KMS-11 (cell line): ENCODE measurements at regions not wholly inside any gene's neighbourhood (a gene's known extent, or its start where the extent isn't known, plus 50 kb on each side); places are given as distances from the start of the nearest gene placed in this dataset.

Source experiments
- H2AFZ ChIP-seq: fragments of 200-600 bp; sonication (generic); 2 replicates; pipeline ENCODE4 v1.6.1; 2016; ENCODE audit warnings: antibody characterized with exemption, mixed run types, low read depth
- H3K27ac ChIP-seq: fragments of 200-600 bp; sonication (generic); 2 replicates; pipeline ENCODE4 v1.6.1; 2016; ENCODE audit warnings: mild to moderate bottlenecking, mixed run types
- H3K27me3 ChIP-seq: fragments of 200-600 bp; sonication (generic); 2 replicates; pipeline ENCODE4 v1.6.1; 2017; ENCODE audit warnings: mild to moderate bottlenecking, low read depth, mixed run types, moderate library complexity; ENCODE audit not compliant: insufficient read depth
- H3K36me3 ChIP-seq: fragments of 200-600 bp; sonication (generic); 2 replicates; pipeline ENCODE4 v1.6.1; 2017; ENCODE audit warnings: mild to moderate bottlenecking, mixed run types; ENCODE audit not compliant: insufficient read depth
- H3K4me1 ChIP-seq: fragments of 200-600 bp; sonication (generic); 2 replicates; pipeline ENCODE4 v1.6.1; 2016; ENCODE audit warnings: mild to moderate bottlenecking, low read depth, mixed run types; ENCODE audit not compliant: poor library complexity, severe bottlenecking
- H3K4me2 ChIP-seq: fragments of 200-600 bp; sonication (generic); 2 replicates; pipeline ENCODE4 v1.7.0; 2016; ENCODE audit warnings: mild to moderate bottlenecking, mixed run types
- H3K4me3 ChIP-seq: fragments of 200-600 bp; sonication (generic); IDR thresholded peaks from 2 replicates; pipeline ENCODE4 v1.6.1; 2017; ENCODE audit warnings: low read depth, low read length, mixed read lengths; ENCODE audit not compliant: insufficient read depth
- H3K79me2 ChIP-seq: fragments of 200-600 bp; sonication (generic); 2 replicates; pipeline ENCODE4 v1.6.1; 2016; ENCODE audit warnings: low read depth, mixed run types; ENCODE audit not compliant: insufficient read depth
- H3K9ac ChIP-seq: fragments of 200-600 bp; sonication (generic); 2 replicates; pipeline ENCODE4 v1.6.1; 2016; ENCODE audit warnings: mild to moderate bottlenecking, mixed run types
- H4K20me1 ChIP-seq: fragments of 200-600 bp; sonication (generic); 2 replicates; pipeline ENCODE4 v1.6.1; 2016; ENCODE audit warnings: mild to moderate bottlenecking, mixed run types; ENCODE audit not compliant: insufficient read depth
- CTCF ChIP-seq: fragments of 200-600 bp; sonication (generic); conservative IDR thresholded peaks from 2 replicates; pipeline ENCODE4 v1.6.1; 2017; ENCODE audit warnings: low read depth, mild to moderate bottlenecking, antibody characterized with exemption, low read length, moderate library complexity, mixed read lengths

DNA sequence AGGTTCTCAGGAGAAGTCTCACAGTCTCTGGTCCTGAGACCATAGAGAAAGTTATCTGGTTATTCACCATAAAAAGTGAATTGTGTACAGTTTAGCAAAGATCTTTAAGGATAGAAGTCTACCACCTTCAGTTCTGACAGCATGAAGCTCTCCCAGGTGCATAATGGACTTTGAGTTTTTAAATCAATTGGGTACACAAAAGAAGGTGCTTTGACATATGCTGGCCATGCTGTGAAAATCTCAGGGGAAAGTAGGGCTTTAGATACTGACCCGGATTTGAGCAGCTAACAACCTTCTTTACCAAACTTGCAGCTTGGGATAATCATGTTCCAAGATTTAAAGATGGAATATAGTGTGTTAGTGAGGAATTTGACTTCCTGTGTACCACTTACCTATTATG is 264.2 kb downstream of the ZSWIM6 start:
- no peaks in the 10 kb centered on the region for H3K4me1 ChIP-seq
- no peak overlapping the region for H3K9ac ChIP-seq
- no peak overlapping the region for H3K27ac ChIP-seq
- no peak overlapping the region for H3K4me3 ChIP-seq
- H3K79me2 ChIP-seq: no peaks in the 10 kb centered on the region
- no peak overlapping the region for H2AFZ ChIP-seq
- H4K20me1 ChIP-seq: no peaks in the 10 kb centered on the region
- no peaks in the 10 kb centered on the region for H3K27me3 ChIP-seq
- TF ChIP-seq CTCF: no peak
- H3K4me2 ChIP-seq: no peak overlapping the region
- H3K36me3 ChIP-seq: no peaks in the 10 kb centered on the region

DNA sequence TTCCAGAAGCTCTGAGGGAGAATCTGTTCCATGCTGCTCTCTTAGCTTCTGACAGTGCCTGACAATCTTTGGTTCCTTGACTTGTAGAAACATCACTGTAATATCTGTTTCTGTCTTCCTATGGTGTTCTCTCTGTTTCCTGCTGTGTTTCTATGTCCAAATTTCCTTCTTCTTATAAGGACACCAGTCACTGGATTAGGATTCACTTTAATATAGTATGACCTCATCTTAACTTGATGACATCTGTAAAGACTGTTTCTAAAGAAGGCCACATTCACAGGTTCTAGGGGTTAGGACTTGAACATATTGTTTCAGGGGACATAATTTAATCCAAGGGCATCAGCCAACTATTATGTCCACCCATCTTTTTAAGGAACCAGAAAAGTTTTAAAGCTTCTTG is 265.6 kb downstream of the ZSWIM6 start:
- no peak for TF ChIP-seq CTCF
- Histone ChIP-seq H3K4me1 (no peaks in the 10 kb centered on the region), H3K9ac (no peak overlapping the region), H4K20me1 (no peaks in the 10 kb centered on the region), H3K27me3 (no peaks in the 10 kb centered on the region), H3K79me2 (no peaks in the 10 kb centered on the region), H3K4me2 (no peak overlapping the region), H3K27ac (no peak overlapping the region), H3K4me3 (no peak overlapping the region), H3K36me3 (no peaks in the 10 kb centered on the region), H2AFZ (no peak overlapping the region)

DNA sequence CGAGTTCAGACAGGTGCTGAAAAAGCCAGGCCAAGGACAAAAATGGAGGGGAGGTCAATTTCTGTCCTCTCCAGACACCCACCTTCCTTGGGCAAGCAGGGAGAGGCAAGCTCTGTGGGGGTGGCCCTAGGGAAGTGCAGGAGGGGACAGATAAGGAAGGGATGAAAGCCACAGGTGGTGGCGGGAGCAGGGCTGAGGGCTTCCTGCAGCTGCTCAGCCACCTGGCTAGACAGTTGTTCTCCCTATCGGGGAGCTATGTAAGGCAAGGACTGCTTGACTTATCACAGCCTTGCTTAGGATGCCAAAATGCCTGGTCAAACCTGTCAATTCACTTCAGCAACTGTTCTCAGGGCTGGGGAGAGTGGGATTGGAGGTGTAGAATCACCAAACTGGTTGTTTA is 266.1 kb downstream of the ZSWIM6 start:
- no peaks in the 10 kb centered on the region for H3K27me3 ChIP-seq
- TF ChIP-seq CTCF: no peak
- no peaks in the 10 kb centered on the region for H4K20me1 ChIP-seq
- no peak overlapping the region for H2AFZ ChIP-seq
- H3K9ac ChIP-seq: no peak overlapping the region
- H3K27ac ChIP-seq: no peak overlapping the region
- no peaks in the 10 kb centered on the region for H3K79me2 ChIP-seq
- H3K4me2 ChIP-seq: no peak overlapping the region
- no peaks in the 10 kb centered on the region for H3K36me3 ChIP-seq
- no peaks in the 10 kb centered on the region for H3K4me1 ChIP-seq
- H3K4me3 ChIP-seq: no peak overlapping the region

GRCh38 chr5:61599370-61600122 is 267.5 kb downstream of the ZSWIM6 start:
- H3K4me3 ChIP-seq: no peak overlapping the region
- H3K9ac ChIP-seq: no peak overlapping the region
- no peak overlapping the region for H3K27ac ChIP-seq
- H4K20me1 ChIP-seq: no peaks in the 10 kb centered on the region
- H2AFZ ChIP-seq: no peak overlapping the region
- no peaks in the 10 kb centered on the region for H3K36me3 ChIP-seq
- H3K4me2 ChIP-seq: no peak overlapping the region
- no peaks in the 10 kb centered on the region for H3K4me1 ChIP-seq
- no peak for TF ChIP-seq CTCF
- no peaks in the 10 kb centered on the region for H3K27me3 ChIP-seq
- H3K79me2 ChIP-seq: no peaks in the 10 kb centered on the region
